ENCODE measurements at regions not wholly inside any gene's neighbourhood (a gene's known extent, or its start where the extent isn't known, plus 50 kb on each side); places are given as distances from the start of the nearest gene placed in this dataset.

GRCh38 chr14:86714153-86714552, 1184.2 kb downstream of the FLRT2 start:
- Histone ChIP-seq H3K36me3 (ENCODE audit: low read depth) (no peaks in the 10 kb centered on the region), H3K79me2 (ENCODE audit: low read depth) (no peaks in the 10 kb centered on the region), H3K4me2 (no peak overlapping the region), H3F3A (ENCODE audit: insufficient read depth, low read depth) (no peaks in the 10 kb centered on the region), H3K27me3 (ENCODE audit: insufficient read depth, low read depth) (no peaks in the 10 kb centered on the region), H4K20me1 (ENCODE audit: insufficient read depth) (no peaks in the 10 kb centered on the region), H3K4me1 (replicated peaks; ENCODE audit: insufficient read depth) (no peaks in the 10 kb centered on the region), H3K27ac (no peak overlapping the region), H3K9me2 (ENCODE audit: insufficient read depth) (no peaks in the 10 kb centered on the region), H3K4me3 (no peak overlapping the region), H2AFZ (no peak overlapping the region), H3K9me3 (ENCODE audit: insufficient read depth, low read depth) (no peaks in the 10 kb centered on the region)
- intact Hi-C loops (cut with micrococcal nuclease; ENCODE audit: unreplicated experiment), result no loop called here
- ChIA-PET CTCF (no interaction called here), POLR2A (ENCODE audit: unreplicated experiment) (no interaction called here)
- BruUV-seq (replicated peaks), result no TSS peak
- no peak for TF ChIP-seq CTCF (conservative IDR thresholded peaks at IDR 0.05)
- TF ChIP-seq EZH2 (IDR thresholded peaks at IDR 0.05; ENCODE audit: low read depth), result no peak
- no peak for DNase-seq

- Histone ChIP-seq H3K9me3 (ENCODE audit: insufficient read depth, low read depth) (no peaks in the 10 kb centered on the region), H4K20me1 (ENCODE audit: insufficient read depth) (no peaks in the 10 kb centered on the region), H3K9me2 (ENCODE audit: insufficient read depth) (no peaks in the 10 kb centered on the region), H3K4me1 (replicated peaks; ENCODE audit: insufficient read depth) (no peaks in the 10 kb centered on the region), H2AFZ (no peak overlapping the region), H3K4me3 (no peak overlapping the region), H3F3A (ENCODE audit: insufficient read depth, low read depth) (no peaks in the 10 kb centered on the region), H3K27ac (no peak overlapping the region), H3K36me3 (ENCODE audit: low read depth) (no peaks in the 10 kb centered on the region), H3K27me3 (ENCODE audit: insufficient read depth, low read depth) (no peaks in the 10 kb centered on the region), H3K79me2 (ENCODE audit: low read depth) (no peaks in the 10 kb centered on the region), H3K4me2 (no peak overlapping the region)
- ChIA-PET CTCF (no interaction called here), POLR2A (ENCODE audit: unreplicated experiment) (interaction anchor here (0.7 kb wide), 1 partner anchor 695 kb away, joined by 7 read pairs; no protein-coding TSS in a partner anchor)
- intact Hi-C loops (cut with micrococcal nuclease; ENCODE audit: unreplicated experiment), result no loop called here
- TF ChIP-seq CTCF (conservative IDR thresholded peaks at IDR 0.05) (no peak), EZH2 (IDR thresholded peaks at IDR 0.05; ENCODE audit: low read depth) (no peak)
- no peak for DNase-seq
- no TSS peak for BruUV-seq (replicated peaks)
These were observed 1182.8 kb downstream of the FLRT2 start for GRCh38 chr14:86712727-86713126.

- no peaks in the 10 kb centered on the region for H3K9me2 ChIP-seq (ENCODE audit: insufficient read depth)
These were observed 1182.2 kb downstream of the FLRT2 start for GRCh38 chr14:86712176-86712575.

More at GRCh38 chr14:86712176-86712575, 1182.2 kb downstream of the FLRT2 start:
- TF ChIP-seq EZH2 (IDR thresholded peaks at IDR 0.05; ENCODE audit: low read depth), result no peak
- no peak for TF ChIP-seq CTCF (conservative IDR thresholded peaks at IDR 0.05)
- no peak overlapping the region for H2AFZ ChIP-seq
- H3K36me3 ChIP-seq (ENCODE audit: low read depth), result no peaks in the 10 kb centered on the region
- no peak overlapping the region for H3K4me2 ChIP-seq
- CTCF ChIA-PET, result no interaction called here
- POLR2A ChIA-PET (ENCODE audit: unreplicated experiment), result no interaction called here
- H3K27me3 ChIP-seq (ENCODE audit: insufficient read depth, low read depth), result no peaks in the 10 kb centered on the region
- no peaks in the 10 kb centered on the region for H3K9me3 ChIP-seq (ENCODE audit: insufficient read depth, low read depth)
- BruUV-seq (replicated peaks), result no TSS peak
- DNase-seq, result no peak
- H3F3A ChIP-seq (ENCODE audit: insufficient read depth, low read depth), result no peaks in the 10 kb centered on the region
- H3K4me1 ChIP-seq (replicated peaks; ENCODE audit: insufficient read depth), result no peaks in the 10 kb centered on the region
- H3K4me3 ChIP-seq, result no peak overlapping the region
- no peak overlapping the region for H3K27ac ChIP-seq
- intact Hi-C loops (cut with micrococcal nuclease; ENCODE audit: unreplicated experiment), result no loop called here
- no peaks in the 10 kb centered on the region for H4K20me1 ChIP-seq (ENCODE audit: insufficient read depth)
- no peaks in the 10 kb centered on the region for H3K79me2 ChIP-seq (ENCODE audit: low read depth)

All from PC-9 (cell line).